Uterus (tissue), 2 donors: ENCODE measurements at regions not wholly inside any gene's neighbourhood (a gene's known extent, or its start where the extent isn't known, plus 50 kb on each side); places are given as distances from the start of the nearest gene placed in this dataset.

Experiments
- POLR2A ChIP-seq, 2 donors: fragments of 450-650 bp; IDR thresholded peaks; one replicate each; pipeline ENCODE4 v1.6.1; 2016; ENCODE audit warnings: antibody characterized with exemption in 2 of 2, mild to moderate bottlenecking in 1 of 2, moderate library complexity in 1 of 2
- TF ChIP-seq, protein P1 (sequence below), 4 experiments: fragments of 200-600 bp in 2 of 4; fragments of 450-650 bp in 2 of 4; sonication (generic) in 2 of 4; IDR thresholded peaks; one replicate each; pipeline ENCODE4 v1.5.1; 2016 to 2019; ENCODE audit warnings: antibody characterized with exemption in 4 of 4, mild to moderate bottlenecking in 2 of 4, moderate library complexity in 1 of 4

DNA sequence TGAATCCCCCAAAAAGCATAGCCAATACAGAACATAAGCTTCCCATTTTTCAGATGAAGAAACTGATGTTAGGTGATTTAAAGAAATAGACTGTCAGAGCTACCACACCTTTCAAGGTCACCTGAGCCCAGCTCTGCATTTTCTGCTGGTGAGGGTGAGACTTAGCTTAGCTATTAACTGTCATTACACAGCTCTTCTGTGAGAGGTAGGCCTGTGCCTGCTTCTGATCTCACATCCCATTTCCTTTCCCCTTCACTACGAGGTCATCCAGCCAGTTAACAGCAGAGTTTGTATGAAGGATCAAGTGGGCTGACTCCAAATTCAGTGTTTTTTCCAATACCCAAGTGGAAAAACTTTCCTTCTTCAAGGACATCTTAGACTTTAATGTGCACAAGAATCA, 528.6 kb upstream of the CLINT1 start:
- TF ChIP-seq, protein P1, sequence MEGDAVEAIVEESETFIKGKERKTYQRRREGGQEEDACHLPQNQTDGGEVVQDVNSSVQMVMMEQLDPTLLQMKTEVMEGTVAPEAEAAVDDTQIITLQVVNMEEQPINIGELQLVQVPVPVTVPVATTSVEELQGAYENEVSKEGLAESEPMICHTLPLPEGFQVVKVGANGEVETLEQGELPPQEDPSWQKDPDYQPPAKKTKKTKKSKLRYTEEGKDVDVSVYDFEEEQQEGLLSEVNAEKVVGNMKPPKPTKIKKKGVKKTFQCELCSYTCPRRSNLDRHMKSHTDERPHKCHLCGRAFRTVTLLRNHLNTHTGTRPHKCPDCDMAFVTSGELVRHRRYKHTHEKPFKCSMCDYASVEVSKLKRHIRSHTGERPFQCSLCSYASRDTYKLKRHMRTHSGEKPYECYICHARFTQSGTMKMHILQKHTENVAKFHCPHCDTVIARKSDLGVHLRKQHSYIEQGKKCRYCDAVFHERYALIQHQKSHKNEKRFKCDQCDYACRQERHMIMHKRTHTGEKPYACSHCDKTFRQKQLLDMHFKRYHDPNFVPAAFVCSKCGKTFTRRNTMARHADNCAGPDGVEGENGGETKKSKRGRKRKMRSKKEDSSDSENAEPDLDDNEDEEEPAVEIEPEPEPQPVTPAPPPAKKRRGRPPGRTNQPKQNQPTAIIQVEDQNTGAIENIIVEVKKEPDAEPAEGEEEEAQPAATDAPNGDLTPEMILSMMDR (IDR thresholded peaks at IDR 0.05), result no peak
- no peak for TF ChIP-seq POLR2A (IDR thresholded peaks at IDR 0.05)
